NCI-H2081 treated with DMSO at 0.1 percent for 48 hours (cell line): ENCODE measurements at regions not wholly inside any gene's neighbourhood (a gene's known extent, or its start where the extent isn't known, plus 50 kb on each side); places are given as distances from the start of the nearest gene placed in this dataset.
"Not testable (repeated sequence)": the region's sequence is repeated elsewhere in the genome, so short reads cannot be mapped to it uniquely, and the experiment has no call there.

ENCODE experiments used
- DNase-seq: peaks from one replicate; lab custom pipeline; 2025; lab: John Stamatoyannopoulos, UW

DNA sequence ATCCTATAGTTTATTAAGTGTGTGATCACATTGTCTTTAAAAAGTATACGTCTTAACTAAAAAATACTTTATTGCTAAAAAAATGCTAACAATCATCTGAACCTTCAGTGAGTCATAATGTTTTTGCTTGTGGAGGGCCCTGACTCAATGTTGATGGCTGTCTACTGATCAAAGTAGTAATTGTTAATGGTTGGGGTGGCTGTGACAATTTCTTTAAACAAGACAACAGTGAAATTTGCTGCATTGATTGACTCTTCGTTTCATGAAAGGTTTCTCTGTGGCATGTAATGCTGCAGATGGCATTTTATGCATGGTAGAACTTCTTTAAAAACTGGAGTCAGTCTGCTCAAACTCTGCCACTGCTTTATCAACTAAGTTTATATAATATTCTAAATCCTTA lies 101.4 kb upstream of the IL15 start:
- no peak for DNase-seq

DNA sequence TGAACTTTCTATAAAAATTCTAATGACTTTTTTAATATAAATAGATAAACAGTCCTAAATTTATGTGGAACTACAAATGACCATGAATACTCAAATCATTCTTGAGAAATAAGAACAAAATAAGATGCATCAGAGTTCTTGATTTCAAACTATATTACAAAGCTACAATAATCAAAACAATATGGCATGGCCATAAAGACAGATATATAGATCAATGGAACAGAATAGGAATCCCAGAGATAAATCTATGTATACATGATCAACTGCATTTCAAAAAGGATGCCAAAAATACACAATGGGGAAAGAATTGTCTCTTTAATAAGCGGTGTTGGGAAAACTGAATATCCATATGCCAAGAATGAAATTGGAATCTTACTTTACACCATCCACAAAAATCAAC lies 98.4 kb upstream of the IL15 start:
- no peak for DNase-seq

DNA sequence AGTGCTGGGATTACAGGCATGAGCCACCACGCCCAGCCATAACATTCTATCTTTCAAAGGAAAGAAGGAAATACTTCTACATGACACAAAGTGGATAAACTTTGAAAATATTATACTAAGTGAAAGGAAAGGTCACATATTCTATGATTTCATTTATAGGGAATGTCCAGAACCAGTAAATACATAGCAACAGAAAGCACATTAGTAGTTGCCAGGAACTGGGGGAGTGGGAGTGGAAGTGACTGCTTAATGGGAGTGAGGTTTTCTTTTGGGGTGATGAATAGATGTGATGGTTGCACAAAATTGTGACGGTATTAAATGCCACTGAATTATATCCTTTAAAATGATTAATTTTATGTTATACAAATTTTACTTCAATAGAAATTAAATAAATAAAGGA lies 95.7 kb upstream of the IL15 start:
- DNase-seq: no peak

DNA sequence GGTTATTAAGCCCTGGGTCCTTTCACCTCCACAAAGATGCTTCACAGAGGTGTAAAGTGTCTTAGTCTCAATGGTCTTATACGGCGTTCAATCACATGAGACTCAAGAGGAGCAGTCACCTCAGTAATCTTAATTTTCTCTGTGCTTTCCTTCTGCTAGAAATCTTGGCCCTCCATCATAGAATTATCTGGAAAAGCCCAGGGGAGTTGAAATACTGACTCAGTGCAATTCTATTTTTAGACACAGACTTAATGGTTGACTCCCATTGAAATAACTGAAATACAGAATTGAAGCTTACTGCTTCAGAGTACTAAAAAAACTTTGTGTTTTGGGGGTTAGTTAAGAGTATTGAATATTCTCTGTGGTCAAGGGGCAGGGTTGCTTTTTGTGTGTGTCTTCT lies 94.5 kb upstream of the IL15 start:
- no peak for DNase-seq

DNA sequence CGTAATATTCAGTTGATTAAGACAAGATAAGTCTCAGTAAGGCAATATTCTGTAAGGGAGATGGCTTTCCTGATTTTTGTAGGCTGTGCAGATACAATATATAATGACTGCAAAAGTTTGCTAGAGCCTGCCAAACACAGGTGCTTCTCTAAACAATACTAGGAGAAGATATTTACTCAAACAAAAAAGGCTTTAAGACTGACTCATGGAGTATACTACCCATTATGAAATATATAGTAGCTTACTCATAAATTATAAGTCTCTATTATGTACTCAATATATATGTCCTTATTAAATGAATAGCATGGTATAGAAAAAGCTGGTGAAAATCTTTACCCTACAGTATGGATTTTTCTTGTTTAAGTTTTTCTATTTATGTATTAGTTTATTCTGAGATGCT lies 93.2 kb upstream of the IL15 start:
- no peak for DNase-seq

DNA sequence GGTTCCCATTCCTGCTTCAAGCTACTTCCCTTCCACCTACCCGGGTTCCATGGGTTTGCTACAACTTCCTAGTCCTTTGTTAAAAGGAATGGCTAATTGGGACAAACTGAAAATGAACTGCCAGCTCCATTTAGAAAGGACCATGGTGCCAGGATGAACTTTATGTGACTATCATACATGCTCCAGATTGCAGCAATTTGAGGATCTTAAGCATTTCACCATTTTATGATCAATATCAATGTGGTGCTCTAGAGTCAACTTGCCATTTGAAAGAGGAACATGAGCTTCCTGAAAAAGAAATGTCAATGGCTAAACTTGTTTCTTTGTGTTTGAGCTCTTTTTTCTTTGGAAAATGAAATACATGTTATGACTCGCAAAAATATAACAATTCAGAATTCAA lies 92.7 kb upstream of the IL15 start:
- no peak for DNase-seq

DNA sequence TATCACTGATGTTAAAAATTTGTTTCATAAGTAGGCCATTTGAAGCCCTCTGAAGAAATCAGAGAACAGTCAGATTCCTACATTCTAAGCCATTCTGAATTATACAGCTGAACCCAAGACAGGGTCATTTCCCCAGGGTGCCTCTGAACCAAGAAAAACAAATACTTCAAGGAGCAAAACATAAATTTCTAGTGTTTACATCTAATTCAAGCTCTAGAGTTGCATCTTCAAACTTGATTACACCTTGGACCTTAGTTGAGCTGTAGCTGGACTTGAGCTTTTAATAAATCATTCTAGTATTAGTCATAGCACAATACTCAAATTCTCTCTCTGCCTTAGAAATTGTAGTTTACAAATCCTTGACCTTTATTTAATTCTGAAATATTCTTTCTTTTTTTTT lies 87.6 kb upstream of the IL15 start:
- no peak for DNase-seq

DNA sequence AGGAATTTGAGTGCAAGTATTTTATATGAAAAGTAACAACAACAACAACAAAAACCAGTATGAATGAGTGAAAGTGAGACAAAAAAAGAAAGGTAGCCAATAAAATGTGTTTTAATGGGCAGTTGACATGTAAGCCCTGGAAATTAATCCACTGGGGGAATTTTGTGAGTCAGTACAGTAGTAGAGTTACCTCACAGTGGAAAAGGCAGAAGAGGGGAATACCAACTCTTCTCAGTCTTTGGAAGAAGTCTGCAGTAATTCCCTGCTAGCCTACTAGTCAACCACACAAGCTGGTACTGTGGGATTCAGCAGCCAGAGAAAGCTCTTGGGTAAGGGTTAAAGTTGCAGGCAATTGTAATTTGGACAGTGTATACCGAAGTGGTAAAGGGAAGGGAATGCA lies 76.3 kb upstream of the IL15 start:
- no peak for DNase-seq

DNA sequence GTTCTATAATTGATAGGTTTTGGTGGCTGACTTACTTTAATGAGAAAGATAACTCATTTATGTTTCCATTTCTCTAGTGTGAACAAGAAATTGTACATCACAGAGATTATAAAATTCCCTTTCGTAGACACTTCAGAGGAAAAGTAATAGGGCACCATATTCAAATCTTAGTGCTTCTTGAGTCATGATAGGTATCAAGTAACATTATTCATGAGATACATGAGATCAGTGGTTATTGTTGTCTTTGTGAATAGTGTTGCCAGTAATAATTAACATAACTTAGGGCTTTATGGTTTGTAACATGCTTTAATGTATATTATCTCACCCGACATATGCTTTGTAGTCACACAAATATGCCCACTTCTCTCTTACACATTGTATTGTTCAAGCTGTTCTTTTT lies 73.7 kb upstream of the IL15 start:
- DNase-seq: no peak

DNA sequence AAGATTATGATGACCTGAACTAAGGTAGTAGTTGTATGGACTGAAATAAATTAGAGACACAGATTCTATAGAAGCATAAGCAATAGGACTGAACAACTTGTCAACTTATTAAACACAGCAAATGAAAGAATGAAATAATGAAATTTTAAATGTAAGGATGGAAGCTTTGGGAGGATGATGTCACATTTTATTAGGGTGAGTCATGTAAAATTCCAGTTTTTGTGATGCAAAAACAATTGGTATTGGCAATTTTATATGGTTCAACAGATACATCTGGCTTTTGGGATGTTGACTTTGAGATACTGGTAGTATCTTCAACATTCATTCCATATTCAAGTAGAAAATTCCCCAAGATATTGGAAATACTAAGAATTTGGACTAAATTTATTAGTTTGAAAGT lies 72.7 kb upstream of the IL15 start:
- no peak for DNase-seq

DNA sequence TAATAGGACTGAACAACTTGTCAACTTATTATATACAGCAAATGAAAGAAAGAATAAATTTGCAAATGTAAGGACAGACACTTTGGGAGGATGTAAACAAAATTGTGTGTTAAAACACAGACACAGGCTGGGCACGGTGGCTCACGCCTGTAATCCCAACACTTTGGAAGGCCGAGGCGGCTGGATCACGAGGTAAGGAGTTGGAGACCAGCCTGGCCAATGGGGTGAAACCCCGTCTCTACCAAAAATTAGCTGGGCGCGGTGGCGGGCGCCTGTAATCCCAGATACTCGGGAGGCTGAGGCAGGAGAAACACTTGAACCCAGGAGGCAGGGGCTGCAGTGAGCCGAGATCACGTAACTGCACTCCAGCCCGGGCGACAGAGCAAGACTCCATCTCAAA lies 71.4 kb upstream of the IL15 start:
- not testable (repeated sequence) for DNase-seq

DNA sequence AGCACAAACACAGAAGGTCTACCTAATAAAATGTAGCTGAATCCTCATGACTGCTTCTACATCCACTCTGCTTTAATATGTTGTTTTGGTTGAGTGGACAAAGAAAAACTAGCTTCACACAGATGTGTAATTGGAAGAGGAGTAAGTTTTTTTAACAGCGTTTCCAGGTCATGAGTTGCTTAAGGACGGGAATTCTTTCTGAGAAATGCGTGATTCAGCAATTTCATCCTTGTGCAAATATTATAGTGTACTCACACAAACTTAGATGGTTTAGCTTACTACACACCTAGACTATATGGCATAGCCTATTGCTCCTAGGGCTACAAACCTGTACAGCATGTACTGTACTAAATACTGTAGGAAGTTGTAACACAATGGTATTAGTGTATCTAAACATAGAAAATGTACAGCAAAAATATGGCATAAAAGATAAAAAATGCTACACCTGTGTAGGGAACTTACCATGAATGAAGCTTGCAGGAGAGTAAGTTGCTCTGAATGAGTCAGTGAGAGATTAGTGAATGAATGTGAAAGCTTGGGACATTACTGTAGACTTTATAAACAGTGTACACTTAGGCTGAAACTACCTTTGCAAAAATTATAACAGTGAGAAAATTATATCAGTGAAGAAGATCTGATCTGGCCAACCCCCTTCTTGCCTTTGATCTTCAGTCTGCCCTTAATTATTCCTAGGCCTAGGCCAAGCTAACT lies 70.8 kb upstream of the IL15 start:
- no peak for DNase-seq

DNA sequence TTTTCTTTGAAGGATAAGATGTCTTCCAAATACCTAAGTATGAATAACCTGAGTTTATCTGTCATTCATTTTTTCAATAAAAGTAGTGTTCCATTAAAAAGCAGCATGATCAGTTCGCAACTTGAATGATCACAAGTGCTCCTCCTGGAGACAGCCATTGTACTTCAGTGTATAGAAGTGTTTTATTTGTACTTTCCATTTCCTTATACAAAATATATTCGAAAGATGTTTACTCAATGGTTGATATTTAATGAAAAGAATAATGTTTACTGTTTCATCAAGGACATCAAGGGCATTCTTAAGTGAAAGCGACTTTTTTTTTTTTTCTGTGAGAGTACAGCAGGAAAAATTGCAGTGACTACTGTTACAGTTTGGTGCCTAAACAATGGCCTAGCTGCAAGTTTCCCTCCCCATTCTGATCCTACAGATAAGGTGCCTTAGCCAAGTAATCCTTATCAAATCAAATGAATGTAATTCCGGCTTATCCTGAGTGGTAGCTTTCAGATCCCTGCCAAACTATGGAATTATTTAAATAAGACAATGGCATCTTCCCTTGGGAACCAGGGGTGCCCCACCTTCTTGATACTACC lies 69.0 kb upstream of the IL15 start:
- no peak for DNase-seq

DNA sequence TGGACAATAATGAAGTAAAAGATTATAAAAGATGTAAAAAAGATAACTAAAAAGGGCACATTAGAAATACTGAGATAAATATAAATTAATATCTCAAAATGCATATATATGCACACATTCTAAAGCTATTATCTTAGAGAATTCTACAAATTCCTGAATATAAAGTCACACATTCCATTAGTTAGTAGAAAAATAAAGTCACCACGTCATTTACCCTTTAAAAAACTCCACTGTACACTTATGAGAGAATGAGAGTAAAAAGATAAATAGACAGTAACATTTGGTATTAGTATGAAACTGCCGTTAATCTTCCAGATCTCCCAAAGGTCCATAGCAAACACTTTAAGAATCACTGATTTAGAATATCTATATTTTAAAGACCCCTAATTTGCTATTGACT lies 67.2 kb upstream of the IL15 start:
- no peak for DNase-seq

DNA sequence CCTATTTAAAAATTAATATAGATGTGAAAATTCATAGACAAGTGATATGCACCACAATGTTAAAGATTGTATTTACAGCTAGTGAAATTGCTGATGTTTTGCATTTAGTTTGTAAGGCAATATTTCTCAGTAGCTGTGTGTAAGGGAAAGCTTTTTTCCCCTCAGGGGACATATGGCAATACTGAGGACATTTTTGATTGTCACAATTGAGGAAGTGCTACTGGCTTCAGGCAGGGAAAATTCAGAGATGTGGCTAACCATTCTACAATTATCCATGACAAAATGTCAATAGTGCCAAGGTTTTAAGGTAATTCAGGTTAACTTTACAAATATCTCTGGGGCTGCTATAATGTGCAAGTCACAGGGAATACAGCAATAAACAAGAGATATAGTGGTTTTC lies 66.1 kb upstream of the IL15 start:
- no peak for DNase-seq

DNA sequence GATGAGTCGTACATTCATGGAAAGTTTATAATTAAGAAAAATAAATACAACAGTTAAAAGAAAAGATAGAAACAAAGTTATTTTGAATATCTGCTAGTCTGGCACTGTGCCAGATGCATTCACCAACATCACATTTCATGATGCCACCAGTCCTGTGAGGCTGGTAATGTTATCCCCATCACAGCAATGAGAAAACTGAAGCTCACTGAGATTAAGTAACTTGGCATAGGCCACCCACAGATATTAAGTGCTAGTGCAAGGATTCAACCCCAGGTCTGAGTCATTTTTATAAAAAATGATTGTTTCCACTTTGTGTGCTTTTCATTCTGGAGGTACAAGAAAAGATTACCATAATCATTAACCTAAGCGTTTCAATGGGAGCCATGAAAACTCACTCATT lies 65.0 kb upstream of the IL15 start:
- no peak for DNase-seq

DNA sequence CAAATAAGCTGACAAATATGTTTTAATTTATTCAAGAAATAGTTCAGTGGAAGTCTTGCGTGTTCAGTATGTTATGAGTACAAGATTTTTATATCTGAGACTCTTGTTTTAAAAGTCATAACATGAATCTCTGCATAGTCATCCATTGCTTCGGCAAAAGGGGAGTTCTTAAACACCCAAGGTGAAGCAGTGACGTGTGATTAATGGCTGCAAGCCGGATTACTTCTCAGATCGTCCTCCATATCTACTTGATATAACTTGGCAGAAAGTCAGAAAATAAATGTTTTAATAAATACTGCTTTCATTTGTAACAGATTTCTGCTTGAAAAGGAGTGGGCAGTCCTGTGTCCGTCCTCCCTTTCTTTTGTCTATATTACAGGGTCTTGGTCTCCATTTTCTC lies 64.6 kb upstream of the IL15 start:
- DNase-seq: no peak

DNA sequence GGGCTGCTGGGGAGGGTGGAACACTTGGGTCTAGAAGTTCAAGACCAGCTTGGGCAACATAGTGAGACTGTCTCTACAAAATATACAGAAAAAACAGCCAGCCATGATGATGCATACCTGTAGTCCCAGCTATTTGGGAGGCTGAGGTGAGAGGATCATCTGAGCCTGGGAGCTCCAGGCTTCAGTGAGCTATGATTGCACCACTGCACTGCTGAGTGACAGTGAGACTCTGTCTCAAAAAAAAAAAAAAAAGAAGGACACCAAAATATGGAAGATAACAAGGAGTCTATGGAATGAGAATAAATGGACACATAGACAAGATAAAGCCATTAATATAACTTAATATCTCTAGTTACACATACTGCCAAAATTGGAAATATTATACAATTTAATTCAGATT lies 62.7 kb upstream of the IL15 start:
- no peak for DNase-seq

DNA sequence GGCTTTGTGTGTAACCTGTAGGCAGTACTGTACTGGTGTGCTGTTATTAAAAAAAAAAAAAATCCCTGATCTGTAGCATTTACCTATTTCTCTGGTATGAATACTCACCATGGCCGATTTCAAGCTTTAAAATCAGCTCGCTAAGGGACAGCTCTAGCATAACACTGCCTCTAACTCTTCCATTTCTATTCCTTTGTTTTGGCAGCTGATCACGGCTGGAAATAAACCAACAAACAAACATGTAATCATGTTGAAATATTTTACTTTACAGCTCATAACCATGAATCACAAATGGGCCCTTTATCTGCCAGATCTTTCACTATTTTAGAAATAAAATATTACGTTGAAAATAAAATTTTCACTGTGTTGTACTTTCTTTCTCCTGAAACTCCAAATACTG lies 60.5 kb upstream of the IL15 start:
- DNase-seq: no peak

DNA sequence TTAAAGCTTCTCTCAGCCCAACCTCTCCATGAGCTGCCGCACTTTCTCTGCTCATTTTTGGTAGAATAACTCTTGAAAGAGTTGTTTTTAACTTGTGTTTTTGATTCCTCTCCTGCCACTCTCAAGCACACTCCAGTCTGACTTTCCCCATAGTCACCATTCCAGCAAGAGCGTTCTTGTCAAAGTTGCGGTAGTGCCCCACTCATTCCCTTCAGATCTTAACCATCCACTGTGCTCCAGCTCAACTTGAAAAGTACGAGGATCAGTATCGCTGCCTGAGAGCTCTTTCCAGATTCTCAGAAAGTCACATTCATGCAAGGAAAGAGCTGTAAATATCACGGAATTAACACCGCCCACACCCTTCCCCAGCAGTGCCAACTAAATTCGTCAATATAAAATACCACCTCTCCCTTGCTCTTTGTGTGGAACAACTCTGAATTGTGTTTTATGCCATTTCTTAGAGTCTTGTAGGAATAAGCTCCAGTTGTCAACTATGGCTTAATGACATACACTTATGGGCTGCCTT lies 59.7 kb upstream of the IL15 start:
- no peak for DNase-seq

DNA sequence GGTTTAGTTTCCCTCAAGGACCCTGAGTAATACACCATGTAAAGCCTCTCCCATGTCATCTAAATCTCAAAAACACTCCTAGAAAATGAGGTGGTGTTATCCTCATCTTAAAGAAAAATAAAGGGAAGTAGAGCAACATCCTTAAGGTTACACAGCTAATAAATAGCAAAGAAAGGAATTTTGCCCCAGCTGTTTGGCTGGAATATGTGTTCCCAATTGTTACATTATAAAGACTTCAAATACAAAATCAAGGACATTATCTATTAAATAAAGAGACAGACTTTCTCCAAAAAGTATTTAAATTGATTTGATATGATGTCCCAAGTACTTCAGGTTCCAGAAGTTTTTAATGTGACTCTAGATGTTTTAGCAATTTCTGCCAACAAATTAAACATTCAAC lies 57.9 kb upstream of the IL15 start:
- DNase-seq: no peak

DNA sequence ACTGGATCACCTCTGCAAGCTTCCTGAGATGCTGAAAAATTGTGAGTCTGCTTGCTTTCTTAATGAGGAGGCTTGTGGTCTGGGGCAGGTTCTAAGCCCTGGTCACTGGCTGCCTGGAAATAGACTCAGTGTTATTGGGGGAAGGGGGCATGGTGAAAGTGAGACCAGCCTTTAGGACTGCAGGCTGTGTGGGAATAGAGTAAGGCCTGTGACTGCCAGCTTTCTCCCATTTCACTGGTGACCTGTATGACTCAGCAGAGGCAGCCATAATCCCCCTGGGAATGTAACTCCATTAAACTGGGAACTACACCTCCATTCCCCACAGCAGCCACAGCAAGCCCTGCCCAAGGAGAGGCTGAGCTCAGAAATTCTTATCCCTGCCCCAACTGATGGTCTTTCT lies 55.9 kb upstream of the IL15 start:
- no peak for DNase-seq
